HUDEP-2 (cell line): ENCODE measurements at regions not wholly inside any gene's neighbourhood (a gene's known extent, or its start where the extent isn't known, plus 50 kb on each side); places are given as distances from the start of the nearest gene placed in this dataset.

ENCODE experiments used
- DNase-seq, 76 experiments: peaks; one replicate each; lab custom pipeline; 2025; ENCODE audit not compliant: unreplicated experiment in 76 of 76; lab: John Stamatoyannopoulos, UW

- no peak for DNase-seq
Observed at GRCh38 chr2:223701761-223702160, 99.6 kb upstream of the SCG2 start.

GRCh38 chr2:223700221-223700620 is 98.1 kb upstream of the SCG2 start:
- no peak for DNase-seq

- DNase-seq: no peak
Observed at GRCh38 chr2:223697892-223698645, 95.9 kb upstream of the SCG2 start.

- no peak for DNase-seq
Observed at GRCh38 chr2:223697316-223697891, 95.2 kb upstream of the SCG2 start.

DNA sequence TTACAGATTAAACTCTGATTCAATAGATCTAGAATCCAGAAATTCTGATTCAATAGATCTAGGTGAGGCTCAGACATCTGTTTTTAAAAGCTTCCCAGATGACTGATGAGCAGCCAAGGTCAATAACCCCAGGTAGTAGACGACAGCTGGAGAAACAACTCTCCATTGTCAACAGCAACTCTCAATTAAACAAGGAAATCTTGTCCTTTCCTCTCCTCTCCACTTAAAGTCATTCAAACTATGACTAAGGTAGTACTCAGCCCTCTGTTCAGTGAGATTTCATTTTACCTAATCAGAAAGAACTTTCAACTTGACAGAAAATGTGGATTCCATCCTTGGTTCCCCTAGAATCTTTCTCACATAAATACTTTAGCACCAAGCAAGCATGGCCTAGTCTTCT is 94.6 kb upstream of the SCG2 start:
- DNase-seq: no peak

GRCh38 chr2:223692191-223692947 is 90.2 kb upstream of the SCG2 start:
- peak in 15 of 76 experiments; percentile 1 to 46 (median 13) for DNase-seq

DNA sequence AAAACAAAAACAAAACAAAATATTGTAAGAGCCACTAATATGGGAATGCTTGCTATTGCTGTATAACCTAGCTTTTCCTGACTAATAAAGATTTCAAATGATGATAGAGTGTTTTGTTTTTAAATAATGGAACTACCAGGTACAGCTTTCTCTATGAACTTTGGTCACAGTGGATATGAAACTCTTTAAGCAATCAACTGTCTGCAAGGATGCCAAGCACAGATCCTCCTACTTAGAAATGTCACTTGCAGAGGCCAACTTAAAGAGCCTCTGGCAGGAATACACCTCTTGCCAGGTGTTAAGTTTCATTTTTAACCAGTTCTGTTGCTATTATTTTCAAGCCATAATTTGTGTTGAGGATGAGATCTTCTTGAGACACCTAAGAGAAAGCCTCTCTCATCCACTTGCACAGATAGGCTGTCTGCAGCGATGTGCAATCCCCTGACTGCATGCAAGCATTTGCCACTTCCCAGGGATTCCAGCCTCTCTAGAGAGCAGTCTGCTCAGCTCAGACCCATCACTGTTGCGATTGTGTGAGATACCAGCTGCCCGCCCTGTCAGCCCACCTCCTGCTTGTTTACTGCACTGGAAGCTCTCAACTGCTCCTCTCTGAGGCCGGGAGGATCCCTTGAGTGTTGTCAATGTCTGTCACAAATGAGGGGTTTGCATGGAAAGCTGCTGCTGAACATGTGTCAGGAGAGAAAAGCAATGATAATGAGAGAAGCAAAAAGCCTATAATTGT is 86.1 kb upstream of the SCG2 start:
- no peak for DNase-seq

- no peak for DNase-seq
Observed at GRCh38 chr2:223681125-223681524, 79.0 kb upstream of the SCG2 start.

DNA sequence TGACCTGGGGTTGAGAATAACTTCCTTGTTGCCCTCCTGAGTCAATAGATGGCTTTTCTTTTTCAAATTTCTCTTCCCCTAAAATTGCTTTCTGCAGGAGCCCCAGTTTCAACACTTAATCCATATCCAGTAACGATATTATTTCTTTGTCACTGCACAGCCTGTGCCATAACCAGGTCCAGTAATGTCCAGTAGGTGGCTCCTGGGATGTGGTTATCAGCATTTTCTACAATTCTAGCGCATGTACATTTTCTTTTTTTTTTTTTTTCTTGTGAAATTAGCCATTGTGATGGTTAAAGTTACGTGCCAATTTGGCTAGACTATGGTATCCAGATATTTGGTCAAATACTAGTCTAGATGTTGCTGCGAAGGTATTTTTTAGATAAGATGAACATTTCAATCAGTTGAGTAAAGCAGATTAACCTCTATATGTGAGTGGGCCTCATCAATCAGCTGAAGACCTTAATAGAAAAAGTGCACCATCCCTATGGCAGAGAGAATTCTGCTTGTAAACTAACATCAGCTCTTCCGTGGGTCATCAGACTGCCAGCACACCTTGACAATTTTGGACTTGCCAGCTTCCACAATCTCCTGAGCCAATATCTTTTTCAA is 72.9 kb upstream of the SCG2 start:
- peak in 3 of 76 experiments; percentile 1 to 3 (median 2) for DNase-seq

DNA sequence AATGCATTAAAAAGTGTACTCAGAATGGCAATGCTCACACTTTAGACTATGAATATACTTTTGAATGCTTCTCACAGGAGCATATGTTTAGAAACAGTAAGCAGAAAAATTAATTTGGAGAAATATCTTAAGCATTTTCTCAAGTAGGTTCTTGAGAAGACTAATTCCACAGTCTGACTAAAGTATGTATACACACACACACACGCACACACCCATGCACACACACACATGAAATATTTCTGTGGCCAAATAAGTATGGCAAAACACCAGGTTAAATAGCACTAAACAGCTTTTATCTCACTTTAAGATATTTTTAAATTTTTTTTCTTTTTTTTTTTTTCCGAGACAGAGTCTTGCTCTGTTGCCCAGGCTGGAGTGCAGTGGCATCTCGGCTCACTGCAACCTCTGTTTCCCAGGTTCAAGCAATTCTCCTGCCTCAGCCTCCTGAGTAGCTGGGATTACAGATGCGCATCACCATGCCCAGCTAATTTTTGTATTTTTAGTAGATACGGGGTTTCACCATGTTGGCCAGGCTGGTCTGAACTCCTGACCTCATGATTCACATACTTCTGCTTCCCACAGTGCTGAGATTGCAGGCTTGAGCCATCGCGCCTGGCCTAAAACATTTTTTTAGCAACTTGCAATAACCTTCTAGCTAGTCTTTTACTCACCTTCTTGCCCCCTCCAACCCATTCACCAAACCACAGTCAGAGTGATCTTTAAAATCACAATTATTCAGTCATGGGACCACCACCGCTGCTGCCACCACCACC is 67.5 kb upstream of the SCG2 start:
- DNase-seq: no peak

- no peak for DNase-seq
Observed at GRCh38 chr2:223668302-223668998, 66.3 kb upstream of the SCG2 start.

DNA sequence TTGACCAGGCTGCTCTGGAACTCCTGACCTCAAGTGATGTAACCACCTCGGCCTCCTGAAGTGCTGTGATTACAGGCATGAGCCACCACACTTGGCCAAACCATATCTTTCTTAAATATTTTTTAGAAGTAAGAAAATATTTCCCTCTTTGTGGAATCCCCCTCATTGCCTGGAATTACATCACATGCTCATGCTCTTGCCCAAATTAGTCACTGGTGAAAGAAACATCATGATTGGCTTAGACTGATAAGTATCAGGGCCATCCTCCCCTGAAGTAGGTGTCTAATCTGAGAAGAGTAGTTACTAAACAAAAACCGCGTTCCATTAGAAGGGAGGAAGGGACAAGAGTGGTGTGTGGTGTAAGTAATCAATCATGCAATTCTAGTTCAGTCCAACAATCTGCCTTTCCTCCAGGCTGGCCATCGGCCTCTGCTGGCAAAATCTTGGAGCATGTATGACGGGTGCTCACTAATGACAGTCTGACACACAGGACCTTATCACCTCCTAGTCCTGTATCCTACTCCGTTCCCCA is 52.3 kb upstream of the SCG2 start:
- DNase-seq: no peak

DNA sequence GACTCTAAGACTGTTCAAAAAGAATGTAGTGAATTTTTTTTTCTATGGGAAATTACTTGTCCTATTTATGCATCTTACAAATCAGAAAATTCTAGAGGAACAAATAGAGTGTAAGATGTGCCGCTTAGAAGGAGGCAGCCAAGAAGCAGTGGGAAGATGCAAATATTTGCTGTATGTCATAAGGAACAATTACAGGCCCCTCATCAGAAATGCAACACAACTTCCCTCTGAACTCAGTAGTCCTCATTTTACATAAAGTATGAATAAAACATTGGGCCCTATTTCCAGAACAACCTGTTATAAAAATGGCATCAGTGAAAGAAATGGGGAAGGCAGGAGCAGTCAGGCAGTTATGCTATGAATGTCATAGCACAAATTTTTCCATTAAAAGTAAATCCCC is 50.7 kb upstream of the SCG2 start:
- no peak for DNase-seq

DNA sequence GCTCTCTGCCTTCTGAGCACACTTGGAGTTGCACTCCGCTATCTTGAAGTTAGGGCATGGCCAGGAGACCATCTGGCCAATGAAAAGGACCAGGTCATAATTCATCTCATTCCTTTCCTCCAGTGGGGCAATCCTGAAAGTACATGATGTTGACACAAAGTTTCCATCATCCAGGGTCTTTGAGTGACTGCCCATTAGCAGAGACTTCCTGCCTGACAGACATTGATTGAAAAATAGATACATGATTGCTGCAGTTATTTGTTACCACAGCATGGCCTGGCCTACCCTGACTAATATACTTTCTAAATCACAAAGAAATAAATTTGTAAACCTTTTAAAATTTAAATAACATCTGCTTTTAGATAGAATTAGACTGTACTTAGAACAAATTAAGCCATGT is 50.0 kb upstream of the SCG2 start:
- DNase-seq: no peak
